SK-N-SH (cell line): ENCODE measurements at regions not wholly inside any gene's neighbourhood (a gene's known extent, or its start where the extent isn't known, plus 50 kb on each side); places are given as distances from the start of the nearest gene placed in this dataset.

Experiments used
- EP300 ChIP-seq, 2 experiments: IDR thresholded peaks; 2 replicates each; pipeline versions ENCODE4 v1.4.0 to v1.6.1; 2012; ENCODE audit warnings: borderline replicate concordance in 1 of 2, low read depth in 1 of 2, low read length in 1 of 2
- EZH2phosphoT487 ChIP-seq: fragments of 200-600 bp; sonication (generic); IDR thresholded peaks from 2 replicates; pipeline ENCODE4 v1.6.1; 2017; ENCODE audit warnings: low read depth, mixed run types, mild to moderate bottlenecking, antibody characterized with exemption, moderate library complexity, borderline replicate concordance
- POLR2AphosphoS5 ChIP-seq: IDR thresholded peaks from 2 replicates; pipeline ENCODE4 v1.6.1; 2012; ENCODE audit warnings: low read depth, low read length
- RAD21 ChIP-seq: IDR thresholded peaks from 2 replicates; pipeline ENCODE4 v1.6.1; 2012; ENCODE audit warnings: mild to moderate bottlenecking, low read length
- RFX5 ChIP-seq: IDR thresholded peaks from 2 replicates; pipeline ENCODE4 v1.6.1; 2012; ENCODE audit warnings: mild to moderate bottlenecking, improper control_type of control experiment, low read length
- TEAD4 ChIP-seq: IDR thresholded peaks from 2 replicates; pipeline ENCODE4 v1.4.0; 2012; ENCODE audit warnings: mild to moderate bottlenecking, borderline replicate concordance; ENCODE audit not compliant: insufficient read depth
- TF ChIP-seq, protein P1 (sequence below): fragments of 200-600 bp; sonication (generic); IDR thresholded peaks from 2 replicates; pipeline ENCODE4 v1.6.1; 2017; ENCODE audit warnings: antibody characterized with exemption, mild to moderate bottlenecking, moderate library complexity

DNA sequence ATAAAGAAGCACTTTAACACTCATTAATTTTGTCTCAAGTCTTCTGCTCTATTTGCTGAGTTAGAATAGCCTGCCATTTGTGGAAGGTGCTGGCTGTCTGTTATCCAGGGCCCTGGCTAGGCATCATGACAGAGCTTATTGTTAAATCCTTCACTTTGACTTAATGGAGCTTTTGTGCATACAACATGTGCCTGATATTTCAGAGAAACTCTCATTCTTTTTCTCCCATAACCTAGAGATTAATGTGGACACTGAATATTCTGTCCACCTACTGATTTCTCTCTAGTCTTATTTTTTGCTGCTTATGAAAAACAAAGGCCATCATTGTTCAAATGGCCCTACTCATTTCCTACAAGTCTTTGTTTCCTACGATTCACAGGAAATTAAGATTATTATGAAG, 383.1 kb upstream of the HTR2A start:
- TF ChIP-seq, protein P1, sequence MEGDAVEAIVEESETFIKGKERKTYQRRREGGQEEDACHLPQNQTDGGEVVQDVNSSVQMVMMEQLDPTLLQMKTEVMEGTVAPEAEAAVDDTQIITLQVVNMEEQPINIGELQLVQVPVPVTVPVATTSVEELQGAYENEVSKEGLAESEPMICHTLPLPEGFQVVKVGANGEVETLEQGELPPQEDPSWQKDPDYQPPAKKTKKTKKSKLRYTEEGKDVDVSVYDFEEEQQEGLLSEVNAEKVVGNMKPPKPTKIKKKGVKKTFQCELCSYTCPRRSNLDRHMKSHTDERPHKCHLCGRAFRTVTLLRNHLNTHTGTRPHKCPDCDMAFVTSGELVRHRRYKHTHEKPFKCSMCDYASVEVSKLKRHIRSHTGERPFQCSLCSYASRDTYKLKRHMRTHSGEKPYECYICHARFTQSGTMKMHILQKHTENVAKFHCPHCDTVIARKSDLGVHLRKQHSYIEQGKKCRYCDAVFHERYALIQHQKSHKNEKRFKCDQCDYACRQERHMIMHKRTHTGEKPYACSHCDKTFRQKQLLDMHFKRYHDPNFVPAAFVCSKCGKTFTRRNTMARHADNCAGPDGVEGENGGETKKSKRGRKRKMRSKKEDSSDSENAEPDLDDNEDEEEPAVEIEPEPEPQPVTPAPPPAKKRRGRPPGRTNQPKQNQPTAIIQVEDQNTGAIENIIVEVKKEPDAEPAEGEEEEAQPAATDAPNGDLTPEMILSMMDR = no peak
- TF ChIP-seq TEAD4 = no peak
- TF ChIP-seq RAD21 = no peak
- TF ChIP-seq EP300 (IDR thresholded peaks at IDR 0.05; ENCODE audit: borderline replicate concordance in 1 of 2, low read depth in 1 of 2, low read length in 1 of 2) = no peak
- no peak for TF ChIP-seq RFX5
- no peak for TF ChIP-seq EZH2phosphoT487
- TF ChIP-seq POLR2AphosphoS5 = no peak
